Progenitor cell of endocrine pancreas (in vitro differentiated cells): ENCODE measurements at regions not wholly inside any gene's neighbourhood (a gene's known extent, or its start where the extent isn't known, plus 50 kb on each side); places are given as distances from the start of the nearest gene placed in this dataset.

ENCODE experiments used
- DNase-seq: peaks from one replicate; pipeline ENCODE4 v3.0.0; 2021; ENCODE audit warnings: low spot score; ENCODE audit not compliant: unreplicated experiment
- H3K27ac Mint-ChIP-seq: 2 replicates; pipeline ENCODE4 v1.8.0; 2021; ENCODE audit warnings: mild to moderate bottlenecking, moderate library complexity, mixed read lengths
- H3K27me3 Mint-ChIP-seq: 2 replicates; pipeline ENCODE4 v1.8.0; 2021; ENCODE audit warnings: mixed read lengths
- H3K36me3 Mint-ChIP-seq: 2 replicates; pipeline ENCODE4 v1.8.0; 2022; ENCODE audit warnings: mixed read lengths; ENCODE audit not compliant: insufficient read depth
- H3K4me1 Mint-ChIP-seq: 2 replicates; pipeline ENCODE4 v1.8.0; 2021; ENCODE audit warnings: low read depth, mixed read lengths
- H3K4me3 Mint-ChIP-seq: 2 replicates; pipeline ENCODE4 v1.8.0; 2021; ENCODE audit warnings: low read depth, mild to moderate bottlenecking, moderate library complexity, mixed read lengths
- H3K9me3 Mint-ChIP-seq: 2 replicates; pipeline ENCODE4 v1.8.0; 2021; ENCODE audit warnings: low read depth, mixed read lengths
- CTCF ChIP-seq: fragments of 200-600 bp; sonication (generic); IDR thresholded peaks from one replicate; pipeline ENCODE4 v1.5.0; 2021; ENCODE audit warnings: antibody characterized with exemption, mild to moderate bottlenecking; ENCODE audit not compliant: unreplicated experiment

- Mint-ChIP-seq H3K4me1 (no peaks in the 10 kb centered on the region), H3K27ac (no peak overlapping the region), H3K4me3 (no peak overlapping the region), H3K36me3 (peaks cover 4% of the 10 kb centered on the region), H3K9me3 (peaks cover 27% of the 10 kb centered on the region), H3K27me3 (no peaks in the 10 kb centered on the region)
- no peak for DNase-seq
- TF ChIP-seq CTCF: no peak
Measured at GRCh38 chr13:19056984-19057490, 124.6 kb downstream of the TUBA3C start.

- Mint-ChIP-seq H3K27ac (no peak overlapping the region), H3K27me3 (no peaks in the 10 kb centered on the region), H3K9me3 (peaks cover 30% of the 10 kb centered on the region), H3K36me3 (peaks cover 7% of the 10 kb centered on the region), H3K4me1 (no peaks in the 10 kb centered on the region), H3K4me3 (no peak overlapping the region)
- no peak for DNase-seq
- no peak for TF ChIP-seq CTCF
Measured at GRCh38 chr13:19056355-19056880, 125.2 kb downstream of the TUBA3C start.

GRCh38 chr13:19055611-19056010 is 126.0 kb downstream of the TUBA3C start:
- no peak overlapping the region for H3K4me3 Mint-ChIP-seq
- no peaks in the 10 kb centered on the region for H3K27me3 Mint-ChIP-seq
- no peak overlapping the region for H3K27ac Mint-ChIP-seq
- no peak for DNase-seq
- H3K36me3 Mint-ChIP-seq: peaks cover 7% of the 10 kb centered on the region
- H3K9me3 Mint-ChIP-seq: peaks cover 37% of the 10 kb centered on the region
- no peaks in the 10 kb centered on the region for H3K4me1 Mint-ChIP-seq
- no peak for TF ChIP-seq CTCF

GRCh38 chr13:19053561-19053960 is 128.1 kb downstream of the TUBA3C start:
- TF ChIP-seq CTCF: no peak
- no peak for DNase-seq
- H3K36me3 Mint-ChIP-seq: peaks cover 5% of the 10 kb centered on the region
- no peaks in the 10 kb centered on the region for H3K4me1 Mint-ChIP-seq
- no peaks in the 10 kb centered on the region for H3K27me3 Mint-ChIP-seq
- H3K27ac Mint-ChIP-seq: no peak overlapping the region
- H3K4me3 Mint-ChIP-seq: no peak overlapping the region
- peaks cover 41% of the 10 kb centered on the region for H3K9me3 Mint-ChIP-seq

- no peaks in the 10 kb centered on the region for H3K27me3 Mint-ChIP-seq
- no peaks in the 10 kb centered on the region for H3K4me1 Mint-ChIP-seq
- TF ChIP-seq CTCF: no peak
- DNase-seq: no peak
- no peak overlapping the region for H3K4me3 Mint-ChIP-seq
- peaks cover 5% of the 10 kb centered on the region for H3K36me3 Mint-ChIP-seq
- H3K27ac Mint-ChIP-seq: no peak overlapping the region
- peaks cover 41% of the 10 kb centered on the region for H3K9me3 Mint-ChIP-seq
Measured at GRCh38 chr13:19052931-19053330, 128.7 kb downstream of the TUBA3C start.
